DND-41 (cell line): ENCODE measurements at regions not wholly inside any gene's neighbourhood (a gene's known extent, or its start where the extent isn't known, plus 50 kb on each side); places are given as distances from the start of the nearest gene placed in this dataset.

ENCODE experiments used
- EZH2 ChIP-seq: IDR thresholded peaks from 3 replicates; pipeline ENCODE4 v1.6.1; 2012; ENCODE audit warnings: borderline replicate concordance, low read depth, mild to moderate bottlenecking, moderate library complexity, low read length, inconsistent platforms; ENCODE audit not compliant: severe bottlenecking
- TF ChIP-seq, protein P1 (sequence below): IDR thresholded peaks from 2 replicates; pipeline ENCODE4 v1.5.1; 2012; ENCODE audit warnings: borderline replicate concordance, low read length, moderate library complexity, mild to moderate bottlenecking; ENCODE audit not compliant: poor library complexity, severe bottlenecking; ENCODE audit errors: extremely low read depth

DNA sequence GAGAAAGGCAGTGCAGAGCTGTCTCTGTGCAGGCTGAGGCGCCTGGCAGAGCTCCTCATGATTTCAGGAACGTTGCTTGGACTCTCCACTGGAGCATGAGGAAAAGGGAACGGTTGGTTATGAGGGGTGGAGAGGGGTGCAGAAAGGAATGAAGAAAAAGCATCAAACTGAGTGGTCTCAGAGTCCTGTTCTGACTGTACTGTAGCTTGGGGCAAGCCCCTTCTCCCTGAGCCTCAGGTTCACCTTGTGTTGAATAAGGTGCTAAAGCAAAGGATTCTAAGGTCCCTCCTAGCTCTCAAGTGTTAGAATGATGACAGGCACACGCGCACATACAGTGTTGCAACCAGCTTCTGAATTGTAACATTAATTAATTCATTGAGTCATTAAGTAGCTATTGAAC, 125.2 kb upstream of the PARP11 start:
- TF ChIP-seq, protein P1, sequence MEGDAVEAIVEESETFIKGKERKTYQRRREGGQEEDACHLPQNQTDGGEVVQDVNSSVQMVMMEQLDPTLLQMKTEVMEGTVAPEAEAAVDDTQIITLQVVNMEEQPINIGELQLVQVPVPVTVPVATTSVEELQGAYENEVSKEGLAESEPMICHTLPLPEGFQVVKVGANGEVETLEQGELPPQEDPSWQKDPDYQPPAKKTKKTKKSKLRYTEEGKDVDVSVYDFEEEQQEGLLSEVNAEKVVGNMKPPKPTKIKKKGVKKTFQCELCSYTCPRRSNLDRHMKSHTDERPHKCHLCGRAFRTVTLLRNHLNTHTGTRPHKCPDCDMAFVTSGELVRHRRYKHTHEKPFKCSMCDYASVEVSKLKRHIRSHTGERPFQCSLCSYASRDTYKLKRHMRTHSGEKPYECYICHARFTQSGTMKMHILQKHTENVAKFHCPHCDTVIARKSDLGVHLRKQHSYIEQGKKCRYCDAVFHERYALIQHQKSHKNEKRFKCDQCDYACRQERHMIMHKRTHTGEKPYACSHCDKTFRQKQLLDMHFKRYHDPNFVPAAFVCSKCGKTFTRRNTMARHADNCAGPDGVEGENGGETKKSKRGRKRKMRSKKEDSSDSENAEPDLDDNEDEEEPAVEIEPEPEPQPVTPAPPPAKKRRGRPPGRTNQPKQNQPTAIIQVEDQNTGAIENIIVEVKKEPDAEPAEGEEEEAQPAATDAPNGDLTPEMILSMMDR: no peak
- no peak for TF ChIP-seq EZH2
